Mucosa of descending colon (tissue), 3 donors: ENCODE measurements at regions not wholly inside any gene's neighbourhood (a gene's known extent, or its start where the extent isn't known, plus 50 kb on each side); places are given as distances from the start of the nearest gene placed in this dataset.

Experiments used
- ATAC-seq: fragments of 200-7000 bp; cut with Tn5 transposase; one replicate; pipeline ENCODE4 v1.9.1; 2020; ENCODE audit warnings: mild to moderate bottlenecking, moderate library complexity
- DNase-seq, 3 donors: peaks; one replicate each; pipeline ENCODE4 v3.0.0-alpha.2; 2020
- H3K36me3 ChIP-seq: fragments of 200-600 bp; one replicate; pipeline ENCODE4 v1.8.0; 2021; ENCODE audit warnings: low read depth, mild to moderate bottlenecking
- H3K4me1 ChIP-seq: fragments of 200-600 bp; one replicate; pipeline ENCODE4 v1.8.0; 2021; ENCODE audit warnings: low read depth, mild to moderate bottlenecking
- H3K4me3 ChIP-seq: fragments of 200-600 bp; one replicate; pipeline ENCODE4 v1.8.0; 2021; ENCODE audit warnings: mild to moderate bottlenecking
- H3K9me3 ChIP-seq: fragments of 200-600 bp; one replicate; pipeline ENCODE4 v1.8.0; 2021; ENCODE audit warnings: mild to moderate bottlenecking
- CTCF ChIP-seq: fragments of 200-600 bp; IDR thresholded peaks from one replicate; pipeline ENCODE4 v1.8.0; 2022; ENCODE audit warnings: antibody characterized with exemption, mild to moderate bottlenecking
- intact Hi-C, 2 donors: fragments of 100-400 bp; cut with DNase I in 1 of 2; cut with micrococcal nuclease in 1 of 2; formaldehyde crosslinking; loops; one replicate each; pipeline versions ENCODE4 v1.11.0 to v1.11.1; 2022; cut with DNase I, micrococcal nuclease
- donor health status: DM: no; HTN: no; CAD: no; lungs with moderate emphysema.
- donor health status: DM: no; HTN: no; CAD: no.
- donor health status: DM: no; HTN: yes; CAD: no.

GRCh38 chr13:94864474-94864873 lies 152.1 kb upstream of the SOX21 start:
- Histone ChIP-seq H3K4me3 (no peak overlapping the region), H3K4me1 (no peaks in the 10 kb centered on the region), H3K36me3 (no peaks in the 10 kb centered on the region), H3K9me3 (no peaks in the 10 kb centered on the region)
- intact Hi-C loops, result no loop called here
- ATAC-seq, result no peak
- TF ChIP-seq CTCF, result no peak
- DNase-seq, result no peak

DNA sequence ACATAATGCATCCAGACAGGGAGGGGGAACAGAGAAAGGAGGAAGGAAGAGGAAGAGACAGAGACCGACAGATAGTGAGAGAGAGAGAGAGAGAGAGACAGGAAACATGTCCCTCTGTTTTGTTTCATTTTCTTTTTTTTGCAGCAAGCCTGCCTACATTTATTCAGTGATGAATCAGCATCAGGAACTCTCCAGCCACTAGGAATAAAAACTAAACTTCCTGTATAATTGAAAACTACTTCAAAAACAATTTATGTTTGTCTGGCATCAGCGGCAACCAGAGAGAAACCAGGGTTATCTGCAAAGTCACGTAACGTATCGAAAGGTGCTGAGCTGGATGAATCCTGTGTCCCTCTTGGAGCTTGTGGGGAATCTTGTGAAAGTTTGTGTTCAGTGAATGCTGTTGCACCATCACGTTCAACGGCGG lies 148.6 kb upstream of the SOX21 start:
- Histone ChIP-seq H3K9me3 (no peaks in the 10 kb centered on the region), H3K36me3 (no peaks in the 10 kb centered on the region), H3K4me3 (no peak overlapping the region), H3K4me1 (no peaks in the 10 kb centered on the region)
- intact Hi-C loops, result no loop called here
- DNase-seq, result peak in 1 of 3 donors; percentile 3
- no peak for TF ChIP-seq CTCF
- no peak for ATAC-seq

DNA sequence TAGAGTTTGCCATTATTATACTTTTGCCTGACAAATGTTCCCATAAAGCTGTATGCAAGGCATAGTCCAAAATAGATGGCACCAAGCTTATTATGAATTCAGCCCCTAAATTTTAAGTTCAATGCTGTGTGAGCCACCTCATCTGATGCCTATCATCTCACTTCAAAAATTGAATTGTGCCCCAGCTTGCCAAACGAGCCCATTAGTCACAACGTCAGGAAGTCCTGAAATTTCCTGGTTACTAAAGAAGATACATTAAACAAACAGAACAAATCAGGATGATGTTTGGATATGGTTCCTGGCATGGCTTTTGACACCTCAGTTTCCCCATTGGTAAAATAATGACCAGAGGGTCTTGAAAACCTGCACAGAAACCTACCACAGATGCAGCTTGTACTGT lies 147.5 kb upstream of the SOX21 start:
- intact Hi-C loops, result no loop called here
- H3K4me3 ChIP-seq, result no peak overlapping the region
- H3K36me3 ChIP-seq, result no peaks in the 10 kb centered on the region
- DNase-seq, result no peak
- TF ChIP-seq CTCF, result no peak
- no peaks in the 10 kb centered on the region for H3K4me1 ChIP-seq
- no peaks in the 10 kb centered on the region for H3K9me3 ChIP-seq
- ATAC-seq, result no peak

GRCh38 chr13:94859278-94859691 lies 146.9 kb upstream of the SOX21 start:
- H3K4me1 ChIP-seq, result no peaks in the 10 kb centered on the region
- DNase-seq (peak; percentile 38 to 53 (median 39)), ATAC-seq (peak; percentile 40)
- no peaks in the 10 kb centered on the region for H3K9me3 ChIP-seq
- no peaks in the 10 kb centered on the region for H3K36me3 ChIP-seq
- H3K4me3 ChIP-seq, result no peak overlapping the region
- intact Hi-C loops, result no loop called here
- no peak for TF ChIP-seq CTCF

GRCh38 chr13:94858856-94859255 lies 146.5 kb upstream of the SOX21 start:
- Histone ChIP-seq H3K9me3 (no peaks in the 10 kb centered on the region), H3K4me1 (no peaks in the 10 kb centered on the region), H3K36me3 (no peaks in the 10 kb centered on the region), H3K4me3 (no peak overlapping the region)
- no peak for DNase-seq
- no peak for TF ChIP-seq CTCF
- ATAC-seq, result no peak
- intact Hi-C loops, result no loop called here

DNA sequence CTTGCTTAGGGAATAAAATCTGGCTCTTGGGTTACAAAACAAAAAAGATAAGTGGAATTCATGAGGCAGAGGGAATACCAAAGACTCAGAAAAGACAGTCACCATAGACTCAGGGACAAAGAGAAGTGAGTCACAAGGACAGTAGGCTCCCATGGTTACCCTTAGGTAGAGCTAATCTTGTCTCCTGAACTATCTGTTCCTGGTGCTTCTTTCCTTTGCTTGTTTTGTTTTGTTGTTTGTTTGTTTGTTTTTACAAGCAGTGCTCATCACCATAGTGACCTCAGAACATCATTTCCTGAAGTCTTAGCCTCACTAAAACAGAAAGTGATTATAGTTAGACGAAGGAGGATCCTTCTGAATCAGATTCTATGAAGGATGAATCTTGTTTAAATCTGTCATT lies 142.3 kb upstream of the SOX21 start:
- no peaks in the 10 kb centered on the region for H3K36me3 ChIP-seq
- no peak for ATAC-seq
- intact Hi-C loops, result no loop called here

More for the DNA sequence above, 142.3 kb upstream of the SOX21 start:
- no peak for DNase-seq
- Histone ChIP-seq H3K4me3 (no peak overlapping the region), H3K9me3 (no peaks in the 10 kb centered on the region), H3K4me1 (no peaks in the 10 kb centered on the region)
- no peak for TF ChIP-seq CTCF
